GM12875 (cell line): ENCODE measurements at regions not wholly inside any gene's neighbourhood (a gene's known extent, or its start where the extent isn't known, plus 50 kb on each side); places are given as distances from the start of the nearest gene placed in this dataset.

Source experiments
- H3K4me3 ChIP-seq: one replicate; pipeline ENCODE4 v1.5.1; 2011; ENCODE audit warnings: low read depth, low read length, control low read depth
- TF ChIP-seq, protein P1 (sequence below): IDR thresholded peaks from 2 replicates; pipeline ENCODE4 v1.5.1; 2011; ENCODE audit warnings: low read depth, mild to moderate bottlenecking, control low read depth, inconsistent platforms, low read length, moderate library complexity, borderline replicate concordance; ENCODE audit not compliant: insufficient read depth

- H3K4me3 ChIP-seq, result no peak overlapping the region
- TF ChIP-seq, protein P1, sequence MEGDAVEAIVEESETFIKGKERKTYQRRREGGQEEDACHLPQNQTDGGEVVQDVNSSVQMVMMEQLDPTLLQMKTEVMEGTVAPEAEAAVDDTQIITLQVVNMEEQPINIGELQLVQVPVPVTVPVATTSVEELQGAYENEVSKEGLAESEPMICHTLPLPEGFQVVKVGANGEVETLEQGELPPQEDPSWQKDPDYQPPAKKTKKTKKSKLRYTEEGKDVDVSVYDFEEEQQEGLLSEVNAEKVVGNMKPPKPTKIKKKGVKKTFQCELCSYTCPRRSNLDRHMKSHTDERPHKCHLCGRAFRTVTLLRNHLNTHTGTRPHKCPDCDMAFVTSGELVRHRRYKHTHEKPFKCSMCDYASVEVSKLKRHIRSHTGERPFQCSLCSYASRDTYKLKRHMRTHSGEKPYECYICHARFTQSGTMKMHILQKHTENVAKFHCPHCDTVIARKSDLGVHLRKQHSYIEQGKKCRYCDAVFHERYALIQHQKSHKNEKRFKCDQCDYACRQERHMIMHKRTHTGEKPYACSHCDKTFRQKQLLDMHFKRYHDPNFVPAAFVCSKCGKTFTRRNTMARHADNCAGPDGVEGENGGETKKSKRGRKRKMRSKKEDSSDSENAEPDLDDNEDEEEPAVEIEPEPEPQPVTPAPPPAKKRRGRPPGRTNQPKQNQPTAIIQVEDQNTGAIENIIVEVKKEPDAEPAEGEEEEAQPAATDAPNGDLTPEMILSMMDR, result no peak
These were observed 282.7 kb upstream of the KLHL1 start for GRCh38 chr13:70390968-70391367.

DNA sequence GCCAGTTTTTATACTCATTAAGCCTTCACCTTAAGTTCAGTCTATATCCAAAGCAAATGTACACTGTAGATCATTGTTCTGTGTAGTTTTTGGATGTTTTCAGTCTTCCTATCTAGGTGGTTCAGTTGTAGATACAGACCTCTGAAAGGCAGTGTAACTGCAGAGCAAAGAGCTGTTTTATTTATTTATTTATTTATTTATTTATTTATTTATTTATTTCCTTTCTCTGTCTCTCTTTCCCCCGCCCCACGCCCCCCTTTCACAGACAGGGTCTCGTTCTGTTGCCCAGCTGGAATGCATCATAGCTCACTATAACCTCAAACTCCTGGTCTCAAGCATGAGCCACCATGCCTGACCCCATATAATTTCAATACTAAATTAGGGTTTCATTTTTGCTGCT lies 281.8 kb upstream of the KLHL1 start:
- no peak overlapping the region for H3K4me3 ChIP-seq
- TF ChIP-seq, protein P1, result no peak

DNA sequence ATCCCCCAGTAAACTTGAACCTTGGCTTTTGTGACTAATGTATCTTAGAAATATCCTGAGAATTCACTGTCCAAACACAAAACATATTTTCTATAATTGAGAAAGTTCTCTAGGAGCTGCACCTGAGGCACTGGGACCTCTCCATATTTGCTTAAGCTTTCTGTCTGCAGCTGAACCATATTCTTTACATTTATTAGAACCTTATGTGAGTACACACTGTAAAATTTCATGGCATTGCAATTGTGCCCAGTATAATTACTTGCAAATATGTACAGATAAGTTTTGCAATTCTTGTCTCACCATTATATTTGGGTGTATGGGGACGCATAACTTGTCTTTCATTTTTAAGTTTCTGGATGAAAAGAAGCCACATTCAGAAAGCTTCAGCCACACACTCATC lies 280.7 kb upstream of the KLHL1 start:
- H3K4me3 ChIP-seq, result no peak overlapping the region
- TF ChIP-seq, protein P1, result no peak

DNA sequence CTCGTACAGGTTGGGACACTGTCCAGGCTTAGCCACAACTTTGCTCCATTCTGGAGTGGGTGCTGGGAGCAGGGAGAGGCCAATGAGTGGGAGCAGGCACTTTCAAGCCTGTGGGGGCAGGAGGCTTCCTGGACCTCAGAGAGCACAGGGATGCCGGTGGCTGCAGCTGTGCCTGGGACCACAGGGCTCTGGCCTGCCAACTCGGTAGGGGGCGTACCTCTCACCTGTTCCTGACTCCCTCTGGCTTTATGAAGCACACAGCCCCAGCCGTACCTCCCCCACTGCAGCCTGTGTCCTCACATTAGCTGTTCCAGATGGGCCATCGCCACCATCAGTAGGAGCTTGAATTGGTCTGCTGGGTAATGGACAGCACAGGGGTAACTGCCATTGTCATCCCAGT lies 278.7 kb upstream of the KLHL1 start:
- no peak overlapping the region for H3K4me3 ChIP-seq
- TF ChIP-seq, protein P1, result no peak

DNA sequence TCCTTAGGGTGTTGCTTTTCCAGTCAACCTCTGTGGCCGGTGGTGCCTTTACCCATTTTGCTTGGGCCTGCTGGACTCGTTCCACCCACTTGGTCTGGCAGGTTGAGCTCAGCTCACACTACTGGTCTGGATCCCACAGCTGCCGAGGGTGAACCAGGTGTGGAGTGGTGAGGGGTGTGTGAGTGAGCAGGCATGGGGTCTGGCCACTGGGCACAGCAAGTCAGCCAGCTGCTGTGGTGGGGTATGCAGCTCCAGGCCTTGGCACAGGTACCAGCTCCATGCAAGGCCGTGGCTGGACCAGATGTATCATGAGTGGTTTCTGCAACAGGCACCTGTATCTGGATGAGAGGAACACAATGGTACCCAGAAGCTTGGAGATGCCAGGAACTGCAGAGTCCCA lies 277.6 kb upstream of the KLHL1 start:
- TF ChIP-seq, protein P1, result no peak
- no peak overlapping the region for H3K4me3 ChIP-seq

DNA sequence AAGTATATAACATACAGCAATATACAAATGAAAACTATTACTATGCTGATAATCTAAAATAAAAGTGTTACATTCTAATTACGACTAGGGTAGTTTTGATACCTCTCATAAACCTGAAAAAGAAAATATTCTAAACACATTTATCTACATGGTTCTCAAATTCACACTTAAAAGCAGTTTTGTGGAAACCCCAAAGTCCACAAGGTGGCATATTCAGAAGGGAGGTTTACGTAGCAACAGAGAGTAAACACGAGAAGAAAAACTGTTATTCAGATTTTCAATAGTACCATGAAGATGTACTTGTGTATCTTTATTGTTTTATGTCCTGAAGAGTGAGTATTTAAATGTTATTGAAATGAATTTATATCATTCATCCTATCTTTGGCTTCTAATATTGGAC lies 275.9 kb upstream of the KLHL1 start:
- no peak overlapping the region for H3K4me3 ChIP-seq
- TF ChIP-seq, protein P1, result no peak

DNA sequence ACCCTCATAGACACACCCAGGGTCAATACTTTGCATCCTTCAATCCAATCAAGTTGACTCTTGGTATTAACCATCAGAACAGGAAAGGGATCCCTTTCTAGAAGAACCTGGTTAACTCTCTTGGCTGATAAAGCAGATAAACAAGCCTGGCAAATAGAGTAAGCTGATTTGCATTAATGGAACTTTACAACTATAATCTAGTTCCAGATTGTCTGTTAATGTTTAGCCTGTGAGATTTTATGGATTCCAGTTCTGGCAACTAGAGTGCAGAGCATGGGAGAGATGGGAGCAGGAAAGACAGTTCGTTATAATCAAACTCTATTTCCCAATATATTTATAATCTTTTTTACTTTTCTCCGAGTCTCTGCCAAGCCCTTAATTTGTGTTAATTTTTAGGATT lies 272.6 kb upstream of the KLHL1 start:
- TF ChIP-seq, protein P1, result no peak
- H3K4me3 ChIP-seq, result no peak overlapping the region
